ENCODE measurements at regions not wholly inside any gene's neighbourhood (a gene's known extent, or its start where the extent isn't known, plus 50 kb on each side); places are given as distances from the start of the nearest gene placed in this dataset.

DNA sequence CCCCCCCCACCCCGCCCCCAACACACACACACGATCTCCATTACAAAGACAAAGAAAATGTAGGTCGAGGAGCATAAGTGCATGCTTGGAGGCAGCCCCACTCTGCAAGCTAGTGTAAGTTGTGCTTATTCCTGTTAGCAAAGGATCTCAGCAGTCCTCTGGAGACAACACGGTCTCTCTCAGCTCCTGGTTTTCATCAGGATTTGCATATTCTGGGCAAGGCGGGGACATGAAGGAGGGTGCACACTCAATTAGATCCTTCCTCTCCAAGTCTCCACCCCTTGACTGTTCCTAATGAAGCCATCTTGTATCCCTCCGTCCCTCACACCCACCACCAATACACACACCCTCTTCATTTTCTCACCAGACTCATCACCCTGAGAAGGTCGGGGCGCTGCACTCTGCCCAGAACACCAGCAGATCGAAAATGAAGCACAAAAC is 63.8 kb downstream of the MRPL46 start:
- no peak for TF ChIP-seq EZH2phosphoT487 (IDR thresholded peaks at IDR 0.05; ENCODE audit: borderline replicate concordance)
- TF ChIP-seq, protein P1, sequence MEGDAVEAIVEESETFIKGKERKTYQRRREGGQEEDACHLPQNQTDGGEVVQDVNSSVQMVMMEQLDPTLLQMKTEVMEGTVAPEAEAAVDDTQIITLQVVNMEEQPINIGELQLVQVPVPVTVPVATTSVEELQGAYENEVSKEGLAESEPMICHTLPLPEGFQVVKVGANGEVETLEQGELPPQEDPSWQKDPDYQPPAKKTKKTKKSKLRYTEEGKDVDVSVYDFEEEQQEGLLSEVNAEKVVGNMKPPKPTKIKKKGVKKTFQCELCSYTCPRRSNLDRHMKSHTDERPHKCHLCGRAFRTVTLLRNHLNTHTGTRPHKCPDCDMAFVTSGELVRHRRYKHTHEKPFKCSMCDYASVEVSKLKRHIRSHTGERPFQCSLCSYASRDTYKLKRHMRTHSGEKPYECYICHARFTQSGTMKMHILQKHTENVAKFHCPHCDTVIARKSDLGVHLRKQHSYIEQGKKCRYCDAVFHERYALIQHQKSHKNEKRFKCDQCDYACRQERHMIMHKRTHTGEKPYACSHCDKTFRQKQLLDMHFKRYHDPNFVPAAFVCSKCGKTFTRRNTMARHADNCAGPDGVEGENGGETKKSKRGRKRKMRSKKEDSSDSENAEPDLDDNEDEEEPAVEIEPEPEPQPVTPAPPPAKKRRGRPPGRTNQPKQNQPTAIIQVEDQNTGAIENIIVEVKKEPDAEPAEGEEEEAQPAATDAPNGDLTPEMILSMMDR (conservative IDR thresholded peaks at IDR 0.05; ENCODE audit: low read length): no peak

All from Loucy (cell line).